PC-9 (cell line): ENCODE measurements at regions not wholly inside any gene's neighbourhood (a gene's known extent, or its start where the extent isn't known, plus 50 kb on each side); places are given as distances from the start of the nearest gene placed in this dataset.

Source experiments
- BruUV-seq: library from RNA; stranded (reverse); fragments of 400-500 nt; replicated peaks from 2 replicates; lab custom pipeline; 2021; lab: Mats Ljungman, UMichigan
- CTCF ChIA-PET: fragments of 300-600 bp; sonication (Branson Sonifier 250); formaldehyde crosslinking; loops from one replicate; lab custom pipeline; 2022; ENCODE audit warnings: antibody characterized with exemption; lab: Charles Lee
- POLR2A ChIA-PET: fragments of 300-600 bp; sonication (Branson Sonifier 250); formaldehyde crosslinking; loops from one replicate; lab custom pipeline; 2022; ENCODE audit warnings: antibody characterized with exemption; ENCODE audit not compliant: unreplicated experiment; lab: Charles Lee
- DNase-seq, 2 experiments: peaks; one replicate each; pipeline versions ENCODE4 v3.0.0 to v3.0.0-alpha.2; 2015 to 2022; ENCODE audit warnings: mixed read lengths in 1 of 2
- H2AFZ ChIP-seq: fragments of 200-600 bp; sonication (generic); 2 replicates; pipeline ENCODE4 v1.8.1; 2017; ENCODE audit warnings: antibody characterized with exemption
- H3F3A ChIP-seq: fragments of 200-600 bp; sonication (generic); 2 replicates; pipeline ENCODE4 v1.8.1; 2017; ENCODE audit warnings: antibody characterized with exemption, mild to moderate bottlenecking, low read depth; ENCODE audit not compliant: insufficient read depth
- H3K27ac ChIP-seq: fragments of 200-600 bp; sonication (generic); 2 replicates; pipeline ENCODE4 v1.6.1; 2016; ENCODE audit warnings: mixed run types
- H3K27me3 ChIP-seq: fragments of 200-600 bp; sonication (generic); 2 replicates; pipeline ENCODE4 v1.6.1; 2016; ENCODE audit warnings: low read depth, mixed run types; ENCODE audit not compliant: insufficient read depth
- H3K36me3 ChIP-seq: fragments of 200-600 bp; sonication (generic); 2 replicates; pipeline ENCODE4 v1.6.1; 2016; ENCODE audit warnings: low read depth, mixed run types
- H3K4me1 ChIP-seq: fragments of 200-600 bp; sonication (generic); replicated peaks from 2 replicates; pipeline ENCODE4 v1.6.1; 2016; ENCODE audit warnings: mixed run types; ENCODE audit not compliant: insufficient read depth
- H3K4me2 ChIP-seq: fragments of 200-600 bp; sonication (generic); 2 replicates; pipeline ENCODE4 v1.6.1; 2017; ENCODE audit warnings: mixed run types
- H3K4me3 ChIP-seq: fragments of 200-600 bp; sonication (generic); 2 replicates; pipeline ENCODE4 v1.6.1; 2016; ENCODE audit warnings: mixed run types
- H3K79me2 ChIP-seq: fragments of 200-600 bp; sonication (generic); 2 replicates; pipeline ENCODE4 v1.6.1; 2017; ENCODE audit warnings: low read depth, mixed run types
- H3K9me2 ChIP-seq: fragments of 200-600 bp; sonication (generic); 2 replicates; pipeline ENCODE4 v1.8.1; 2017; ENCODE audit warnings: mild to moderate bottlenecking; ENCODE audit not compliant: insufficient read depth
- H3K9me3 ChIP-seq: fragments of 200-600 bp; sonication (generic); 2 replicates; pipeline ENCODE4 v1.8.1; 2016; ENCODE audit warnings: low read depth; ENCODE audit not compliant: insufficient read depth
- H4K20me1 ChIP-seq: fragments of 200-600 bp; sonication (generic); 2 replicates; pipeline ENCODE4 v1.8.1; 2017; ENCODE audit not compliant: insufficient read depth
- EZH2 ChIP-seq: fragments of 200-600 bp; sonication (generic); IDR thresholded peaks from 2 replicates; pipeline ENCODE4 v1.8.0; 2017; ENCODE audit warnings: antibody characterized with exemption, low read depth
- intact Hi-C: fragments of 100-400 bp; cut with micrococcal nuclease; formaldehyde crosslinking; loops from one replicate; pipeline ENCODE4 v1.10.0; 2022; ENCODE audit not compliant: unreplicated experiment
- TF ChIP-seq, protein P1 (sequence below): fragments of 200-600 bp; sonication (generic); conservative IDR thresholded peaks from 2 replicates; pipeline ENCODE4 v1.6.1; 2017; ENCODE audit warnings: mixed run types, antibody characterized with exemption, mild to moderate bottlenecking, moderate library complexity

DNA sequence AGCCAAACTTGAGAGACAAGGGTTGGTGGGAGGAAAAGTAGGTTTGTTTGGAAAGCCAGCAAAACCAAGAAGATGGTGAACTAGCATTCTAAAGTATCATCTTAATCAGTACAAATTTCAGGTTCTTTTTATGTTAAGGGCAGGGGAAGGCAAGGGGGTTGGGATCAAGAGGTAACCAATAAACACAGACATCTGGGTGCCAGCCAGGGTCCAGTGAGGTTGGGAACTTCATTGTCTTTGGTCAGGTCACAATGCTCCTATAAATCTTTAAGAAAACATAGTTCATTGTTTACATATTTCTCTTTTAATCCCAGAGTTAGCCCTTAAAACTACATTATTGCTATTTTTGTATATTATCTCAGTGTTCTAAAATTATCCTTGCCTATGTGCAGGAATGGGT is 126.2 kb upstream of the NR5A2 start:
- BruUV-seq: no TSS peak
- ChIA-PET CTCF (no interaction called here), POLR2A (no interaction called here)
- Histone ChIP-seq H3F3A (no peaks in the 10 kb centered on the region), H3K9me2 (no peaks in the 10 kb centered on the region), H3K27ac (no peak overlapping the region), H4K20me1 (no peaks in the 10 kb centered on the region), H3K27me3 (no peaks in the 10 kb centered on the region), H2AFZ (no peak overlapping the region), H3K36me3 (no peaks in the 10 kb centered on the region), H3K4me2 (no peak overlapping the region), H3K79me2 (no peaks in the 10 kb centered on the region), H3K4me1 (no peaks in the 10 kb centered on the region), H3K4me3 (no peak overlapping the region), H3K9me3 (no peaks in the 10 kb centered on the region)
- intact Hi-C loops: no loop called here
- DNase-seq: no peak
- TF ChIP-seq EZH2: no peak
- TF ChIP-seq, protein P1, sequence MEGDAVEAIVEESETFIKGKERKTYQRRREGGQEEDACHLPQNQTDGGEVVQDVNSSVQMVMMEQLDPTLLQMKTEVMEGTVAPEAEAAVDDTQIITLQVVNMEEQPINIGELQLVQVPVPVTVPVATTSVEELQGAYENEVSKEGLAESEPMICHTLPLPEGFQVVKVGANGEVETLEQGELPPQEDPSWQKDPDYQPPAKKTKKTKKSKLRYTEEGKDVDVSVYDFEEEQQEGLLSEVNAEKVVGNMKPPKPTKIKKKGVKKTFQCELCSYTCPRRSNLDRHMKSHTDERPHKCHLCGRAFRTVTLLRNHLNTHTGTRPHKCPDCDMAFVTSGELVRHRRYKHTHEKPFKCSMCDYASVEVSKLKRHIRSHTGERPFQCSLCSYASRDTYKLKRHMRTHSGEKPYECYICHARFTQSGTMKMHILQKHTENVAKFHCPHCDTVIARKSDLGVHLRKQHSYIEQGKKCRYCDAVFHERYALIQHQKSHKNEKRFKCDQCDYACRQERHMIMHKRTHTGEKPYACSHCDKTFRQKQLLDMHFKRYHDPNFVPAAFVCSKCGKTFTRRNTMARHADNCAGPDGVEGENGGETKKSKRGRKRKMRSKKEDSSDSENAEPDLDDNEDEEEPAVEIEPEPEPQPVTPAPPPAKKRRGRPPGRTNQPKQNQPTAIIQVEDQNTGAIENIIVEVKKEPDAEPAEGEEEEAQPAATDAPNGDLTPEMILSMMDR: no peak

DNA sequence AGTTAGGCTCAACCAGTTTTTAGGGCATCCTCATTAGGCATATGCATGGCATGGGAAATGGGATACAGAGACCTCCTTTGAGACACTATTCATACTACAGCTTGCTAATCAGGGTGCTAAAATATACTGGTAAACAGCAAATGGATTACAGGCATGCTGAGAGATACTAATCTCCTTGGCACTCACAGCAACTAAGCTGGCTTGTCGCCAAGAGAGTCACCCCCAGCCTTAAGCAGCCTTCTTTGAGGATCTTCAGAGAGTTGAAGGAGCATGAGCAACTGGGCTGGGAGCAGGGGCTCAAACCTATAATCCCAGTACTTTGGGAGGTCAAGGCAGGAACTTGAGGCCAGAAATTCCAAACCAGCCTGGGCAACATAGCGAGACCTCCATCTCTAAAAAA is 120.1 kb upstream of the NR5A2 start:
- Histone ChIP-seq H4K20me1 (no peaks in the 10 kb centered on the region; the same call in 1 of the 2 replicates), H3K27ac (no peak overlapping the region), H3K9me3 (no peaks in the 10 kb centered on the region), H3F3A (no peaks in the 10 kb centered on the region; the same call in none of the 2 replicates), H3K4me1 (peaks cover 8% of the 10 kb centered on the region; the same call in 1 of the 2 replicates), H3K36me3 (no peaks in the 10 kb centered on the region), H3K9me2 (no peaks in the 10 kb centered on the region), H2AFZ (no peak overlapping the region), H3K27me3 (no peaks in the 10 kb centered on the region), H3K4me2 (no peak overlapping the region), H3K79me2 (no peaks in the 10 kb centered on the region), H3K4me3 (no peak overlapping the region)
- DNase-seq: peak in 1 of 2 experiments; percentile 3
- TF ChIP-seq EZH2: no peak
- TF ChIP-seq, protein P1: no peak
- ChIA-PET POLR2A (no interaction called here), CTCF (interaction anchor here (0.6 kb wide), 1 partner anchor 667 kb away, joined by 9 read pairs; no protein-coding TSS in a partner anchor)
- no TSS peak for BruUV-seq
- intact Hi-C loops: no loop called here

DNA sequence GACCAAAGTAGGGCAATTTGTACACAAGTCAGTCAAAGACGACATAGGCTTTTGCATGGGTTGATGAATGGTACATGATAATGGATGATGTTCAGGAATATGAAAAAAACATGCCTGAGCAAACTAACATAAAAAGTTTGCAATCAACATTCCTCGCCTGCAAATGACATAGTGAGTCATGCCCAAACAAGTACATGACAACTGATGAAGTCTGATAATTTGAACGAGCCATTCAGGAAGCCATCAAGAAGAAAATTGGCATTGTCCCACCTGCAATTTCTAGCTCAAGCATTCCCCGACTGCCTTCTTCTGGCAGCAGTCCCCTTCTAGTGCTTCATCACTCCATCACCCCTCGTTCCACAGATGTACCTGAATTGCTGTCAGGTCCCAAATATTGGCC is 118.4 kb upstream of the NR5A2 start:
- Histone ChIP-seq H3K4me2 (peak overlapping the region; percentile 6; the same call in 1 of the 2 replicates), H3K27ac (no peak overlapping the region), H3F3A (no peaks in the 10 kb centered on the region; the same call in none of the 2 replicates), H3K27me3 (no peaks in the 10 kb centered on the region), H2AFZ (no peak overlapping the region), H3K79me2 (no peaks in the 10 kb centered on the region), H3K9me3 (no peaks in the 10 kb centered on the region), H4K20me1 (no peaks in the 10 kb centered on the region; the same call in 1 of the 2 replicates), H3K9me2 (no peaks in the 10 kb centered on the region), H3K36me3 (no peaks in the 10 kb centered on the region), H3K4me3 (no peak overlapping the region), H3K4me1 (peaks cover 8% of the 10 kb centered on the region; the same call in 1 of the 2 replicates)
- BruUV-seq: no TSS peak
- DNase-seq: peak; percentile 38 to 85
- intact Hi-C loops: loop anchor here (2.0 kb wide), 1 partner anchor 224 kb away; no protein-coding TSS in a partner anchor
- TF ChIP-seq, protein P1: no peak
- TF ChIP-seq EZH2: no peak
- ChIA-PET CTCF (interaction anchor here (0.8 kb wide), 1 partner anchor 224 kb away, joined by 3 read pairs; no protein-coding TSS in a partner anchor), POLR2A (no interaction called here)
